Immature natural killer cell (primary cell): ENCODE measurements at regions not wholly inside any gene's neighbourhood (a gene's known extent, or its start where the extent isn't known, plus 50 kb on each side); places are given as distances from the start of the nearest gene placed in this dataset.

Experiments
- DNase-seq, 3 donors: peaks; one replicate each; pipeline ENCODE4 v3.0.0; 2022; ENCODE audit warnings: mixed read lengths in 1 of 3
- H3K27ac Mint-ChIP-seq, 6 donors: one replicate each; pipeline ENCODE4 v1.8.0; 2020; ENCODE audit warnings: mixed read lengths in 6 of 6, mild to moderate bottlenecking in 5 of 6, inconsistent platforms in 4 of 6, moderate library complexity in 3 of 6
- H3K27me3 Mint-ChIP-seq, 3 donors: one replicate each; pipeline ENCODE4 v1.8.0; 2020 to 2021; ENCODE audit warnings: low read depth in 3 of 3, mild to moderate bottlenecking in 3 of 3, mixed read lengths in 3 of 3, moderate library complexity in 3 of 3, inconsistent platforms in 1 of 3
- H3K36me3 Mint-ChIP-seq, 3 donors: one replicate each; pipeline ENCODE4 v1.8.0; 2020; ENCODE audit warnings: mixed read lengths in 3 of 3, inconsistent platforms in 2 of 3, mild to moderate bottlenecking in 2 of 3
- H3K4me1 Mint-ChIP-seq, 2 donors: one replicate each; pipeline ENCODE4 v1.8.0; 2020; ENCODE audit warnings: inconsistent platforms in 2 of 2, mild to moderate bottlenecking in 2 of 2, mixed read lengths in 2 of 2, moderate library complexity in 1 of 2
- H3K4me3 Mint-ChIP-seq, 5 donors: one replicate each; pipeline ENCODE4 v1.8.0; 2020; ENCODE audit warnings: mild to moderate bottlenecking in 5 of 5, mixed read lengths in 5 of 5, inconsistent platforms in 3 of 5, moderate library complexity in 3 of 5
- H3K9me3 Mint-ChIP-seq, 6 donors: one replicate each; pipeline ENCODE4 v1.8.0; 2020; ENCODE audit warnings: mild to moderate bottlenecking in 6 of 6, mixed read lengths in 6 of 6, inconsistent platforms in 4 of 6, moderate library complexity in 3 of 6

DNA sequence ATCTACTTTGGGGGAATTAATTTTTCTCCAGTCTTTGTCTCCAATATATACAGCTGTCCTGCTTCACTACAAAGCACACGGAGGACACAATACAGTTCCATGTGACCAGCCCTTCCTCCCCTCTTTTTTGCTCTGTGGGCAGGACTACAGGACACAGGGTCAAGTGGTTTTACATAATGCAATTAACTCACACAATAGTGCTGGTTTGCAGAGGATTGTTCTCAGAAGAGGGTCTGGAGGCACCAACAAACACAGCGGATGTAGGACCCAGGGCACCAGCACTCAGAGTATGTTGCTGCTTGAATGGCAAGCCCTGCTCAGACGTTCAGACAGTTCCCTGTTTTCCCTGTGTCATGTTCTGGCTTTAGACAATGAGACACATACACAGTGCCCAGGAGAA, 52.0 kb upstream of the NPTX2 start:
- Mint-ChIP-seq H3K27me3 (peaks cover 0 to 7% (median 2%) of the 10 kb centered on the region in 3 donors), H3K27ac (no peak overlapping the region), H3K4me1 (no peaks in the 10 kb centered on the region), H3K9me3 (peaks cover 0 to 4% (median 0%) of the 10 kb centered on the region in 6 donors), H3K36me3 (no peaks in the 10 kb centered on the region), H3K4me3 (no peak overlapping the region)
- no peak for DNase-seq

DNA sequence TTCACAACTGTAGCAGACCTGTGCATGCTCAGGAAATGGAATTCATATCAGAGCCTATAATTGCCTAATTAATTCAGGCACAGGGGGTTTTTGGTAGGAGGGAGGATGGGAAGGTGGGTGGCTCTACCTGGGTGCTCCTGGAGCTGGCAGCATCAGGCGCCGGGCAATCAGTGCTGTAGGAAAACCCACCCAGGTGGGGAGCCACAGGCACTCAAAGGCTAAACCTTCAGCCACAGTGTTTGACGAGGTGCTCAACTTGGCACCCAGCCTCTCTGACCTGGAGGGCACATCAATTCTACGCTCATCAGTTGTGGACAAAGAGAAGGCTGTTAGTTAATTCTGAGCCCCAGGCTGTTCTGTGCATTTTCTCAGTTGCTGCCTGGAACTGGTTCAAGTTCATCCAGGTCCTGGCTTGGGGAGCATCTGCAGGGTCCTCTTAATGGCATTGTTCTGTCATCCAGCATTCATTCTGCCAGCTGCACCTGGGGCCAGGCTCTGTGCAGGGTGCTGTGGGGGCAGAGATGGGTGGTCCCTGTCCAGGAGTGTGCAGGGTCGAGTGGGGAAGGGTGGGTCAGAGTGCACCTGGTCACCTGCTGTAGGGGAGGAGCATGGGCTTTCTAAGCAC, 54.1 kb upstream of the NPTX2 start:
- Mint-ChIP-seq H3K4me1 (no peaks in the 10 kb centered on the region), H3K4me3 (no peak overlapping the region), H3K27me3 (peaks cover 2 to 6% (median 4%) of the 10 kb centered on the region in 3 donors), H3K9me3 (peaks cover 0 to 4% (median 0%) of the 10 kb centered on the region in 6 donors), H3K27ac (no peak overlapping the region), H3K36me3 (no peaks in the 10 kb centered on the region)
- DNase-seq = no peak

DNA sequence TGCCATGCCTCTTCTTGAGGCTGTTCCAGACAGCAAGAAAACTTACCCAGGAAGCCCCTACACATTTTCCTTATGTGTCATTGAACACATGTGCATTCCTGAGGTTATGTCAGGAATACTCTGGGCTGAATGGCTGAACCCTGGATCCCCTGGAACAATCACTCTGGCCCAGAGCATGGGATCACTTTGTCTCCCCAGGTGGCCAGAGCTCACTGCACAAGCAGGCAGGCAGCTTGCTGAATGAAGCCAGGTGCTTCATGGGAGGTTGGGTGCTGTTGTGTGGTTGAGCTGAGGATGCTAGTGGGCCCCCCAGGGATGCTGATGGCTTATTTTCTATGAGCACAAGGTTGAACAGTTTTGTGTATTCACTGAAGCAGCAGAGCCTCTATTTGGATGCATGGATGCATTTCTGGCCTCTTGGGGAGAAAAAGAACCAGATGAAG, 54.7 kb upstream of the NPTX2 start:
- Mint-ChIP-seq H3K36me3 (no peaks in the 10 kb centered on the region), H3K27ac (no peak overlapping the region), H3K4me1 (no peaks in the 10 kb centered on the region), H3K9me3 (peaks cover 0 to 4% (median 0%) of the 10 kb centered on the region in 6 donors), H3K4me3 (no peak overlapping the region), H3K27me3 (peaks cover 2 to 6% (median 4%) of the 10 kb centered on the region in 3 donors)
- no peak for DNase-seq

DNA sequence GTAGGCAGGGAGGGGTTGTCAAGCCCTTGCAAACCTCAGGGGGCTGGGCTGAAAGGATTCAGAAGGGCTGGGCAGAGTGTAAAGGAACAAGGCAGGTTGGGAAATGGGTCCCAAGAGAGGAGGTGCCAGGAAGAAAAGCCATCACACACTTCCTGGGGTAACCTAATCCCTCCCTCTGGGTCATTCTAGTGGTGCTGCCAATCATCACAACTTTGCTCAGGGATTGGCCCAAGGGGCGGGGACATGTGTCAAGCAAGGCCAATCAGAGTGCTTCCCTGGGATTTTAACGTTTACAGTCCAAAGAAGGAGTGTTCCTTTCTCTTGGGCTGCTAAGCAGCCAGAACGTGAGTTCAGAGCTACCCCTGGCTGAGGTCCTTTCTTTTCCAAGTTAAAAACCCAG, 57.1 kb upstream of the NPTX2 start:
- H3K36me3 Mint-ChIP-seq = no peaks in the 10 kb centered on the region
- no peak for DNase-seq
- H3K9me3 Mint-ChIP-seq = peaks cover 0 to 4% (median 0%) of the 10 kb centered on the region in 6 donors
- H3K27ac Mint-ChIP-seq = no peak overlapping the region
- H3K4me3 Mint-ChIP-seq = no peak overlapping the region
- no peaks in the 10 kb centered on the region for H3K4me1 Mint-ChIP-seq
- H3K27me3 Mint-ChIP-seq = peaks cover 2 to 6% (median 4%) of the 10 kb centered on the region in 3 donors

DNA sequence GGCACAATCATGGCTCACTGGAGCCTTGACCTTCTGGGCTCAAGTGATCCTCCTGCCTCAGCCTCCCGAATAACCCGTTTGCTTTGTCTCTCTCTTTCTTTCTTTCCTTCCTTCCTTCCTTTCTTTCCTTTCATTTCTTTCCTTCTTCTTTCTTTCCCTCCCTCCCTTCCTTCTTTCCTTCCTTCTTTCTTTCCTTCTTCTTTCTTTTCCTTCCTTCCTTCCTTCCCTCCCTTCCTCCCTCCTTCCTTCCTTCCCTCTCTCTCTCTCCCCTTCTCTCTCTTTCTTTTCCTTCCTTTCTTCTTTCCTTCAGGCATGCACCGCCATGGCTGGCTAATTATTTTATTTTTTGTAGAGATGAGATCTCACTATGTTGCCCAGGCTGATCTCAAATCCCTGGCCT, 57.9 kb upstream of the NPTX2 start:
- H3K4me3 Mint-ChIP-seq = no peak overlapping the region
- no peak for DNase-seq
- no peaks in the 10 kb centered on the region for H3K36me3 Mint-ChIP-seq
- H3K27ac Mint-ChIP-seq = no peak overlapping the region
- H3K4me1 Mint-ChIP-seq = no peaks in the 10 kb centered on the region
- peaks cover 0 to 4% (median 0%) of the 10 kb centered on the region in 6 donors for H3K9me3 Mint-ChIP-seq
- H3K27me3 Mint-ChIP-seq = peaks cover 2 to 6% (median 4%) of the 10 kb centered on the region in 3 donors

DNA sequence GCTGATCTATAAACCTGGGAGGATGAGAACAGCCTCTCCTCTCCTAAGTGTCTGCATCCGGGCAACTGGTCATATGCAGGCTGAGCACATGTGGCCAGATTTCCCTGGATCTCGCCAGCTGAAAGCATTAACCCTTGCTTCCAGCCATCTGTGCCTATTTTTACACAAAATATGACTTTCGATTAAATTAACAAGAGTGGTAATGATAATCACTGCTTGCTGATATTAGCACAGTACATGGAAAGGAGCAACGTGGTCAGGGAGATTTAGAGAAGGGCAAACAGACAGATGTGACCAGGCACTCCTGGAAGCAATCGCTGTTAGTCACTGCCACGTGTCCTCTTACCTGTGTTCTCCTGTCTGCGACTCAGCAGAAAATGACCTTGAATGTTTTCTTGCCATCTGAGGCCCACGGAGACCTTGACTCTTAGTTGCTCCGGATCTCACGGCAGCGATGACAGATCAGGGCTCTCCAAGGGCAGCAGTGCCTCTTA, 59.5 kb upstream of the NPTX2 start:
- no peak overlapping the region for H3K4me3 Mint-ChIP-seq
- H3K9me3 Mint-ChIP-seq = no peaks in the 10 kb centered on the region
- no peaks in the 10 kb centered on the region for H3K36me3 Mint-ChIP-seq
- H3K4me1 Mint-ChIP-seq = no peaks in the 10 kb centered on the region
- DNase-seq = no peak
- H3K27ac Mint-ChIP-seq = no peak overlapping the region
- H3K27me3 Mint-ChIP-seq = peaks cover 1 to 5% (median 2%) of the 10 kb centered on the region in 3 donors

DNA sequence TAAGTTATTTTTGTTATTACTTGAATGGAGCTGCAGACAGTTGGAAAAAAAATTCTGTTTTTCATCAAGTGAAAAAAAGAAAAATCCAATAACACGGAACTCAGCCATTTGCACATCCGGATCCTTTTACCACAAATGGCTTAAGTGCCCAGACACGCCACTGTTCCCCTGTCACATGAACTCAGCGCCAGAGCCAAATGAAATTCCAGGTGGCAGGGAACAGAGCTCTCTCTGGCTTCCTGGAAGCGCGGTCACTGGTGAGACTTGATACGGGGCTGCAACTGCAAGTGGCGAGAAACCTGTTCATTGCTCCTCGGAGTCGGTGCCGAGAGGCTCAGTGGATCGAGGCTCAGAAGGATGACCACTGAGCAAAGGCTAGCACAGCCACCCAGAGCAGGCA, 60.8 kb upstream of the NPTX2 start:
- Mint-ChIP-seq H3K4me3 (no peak overlapping the region), H3K27ac (no peak overlapping the region), H3K36me3 (no peaks in the 10 kb centered on the region), H3K27me3 (peaks cover 1 to 5% (median 5%) of the 10 kb centered on the region in 3 donors), H3K9me3 (peaks cover 0 to 9% (median under 1%) of the 10 kb centered on the region in 6 donors), H3K4me1 (no peaks in the 10 kb centered on the region)
- DNase-seq = no peak

DNA sequence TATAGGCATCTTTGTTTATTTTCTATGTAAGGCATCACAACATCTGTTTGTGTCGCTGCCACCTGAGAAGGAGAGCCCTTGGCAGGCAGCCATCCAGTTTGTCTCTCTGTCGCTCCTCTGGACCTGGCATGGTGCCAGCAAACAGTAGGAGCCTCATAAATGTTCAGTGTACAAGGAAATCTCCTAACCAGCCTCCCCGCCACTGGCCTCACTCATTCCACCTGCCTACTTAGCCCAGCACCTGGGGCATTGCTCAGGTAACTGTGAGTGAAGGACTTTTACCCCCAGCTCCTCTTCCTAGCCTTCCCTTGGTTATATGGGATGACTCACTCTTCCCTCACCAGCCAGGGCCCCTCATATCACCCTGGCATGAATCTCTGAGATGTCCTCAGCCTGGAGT, 61.7 kb upstream of the NPTX2 start:
- H3K27me3 Mint-ChIP-seq = peaks cover 1 to 5% (median 5%) of the 10 kb centered on the region in 3 donors
- no peaks in the 10 kb centered on the region for H3K4me1 Mint-ChIP-seq
- H3K4me3 Mint-ChIP-seq = no peak overlapping the region
- H3K36me3 Mint-ChIP-seq = no peaks in the 10 kb centered on the region
- no peak overlapping the region for H3K27ac Mint-ChIP-seq
- DNase-seq = no peak
- H3K9me3 Mint-ChIP-seq = peaks cover 0 to 9% (median under 1%) of the 10 kb centered on the region in 6 donors

DNA sequence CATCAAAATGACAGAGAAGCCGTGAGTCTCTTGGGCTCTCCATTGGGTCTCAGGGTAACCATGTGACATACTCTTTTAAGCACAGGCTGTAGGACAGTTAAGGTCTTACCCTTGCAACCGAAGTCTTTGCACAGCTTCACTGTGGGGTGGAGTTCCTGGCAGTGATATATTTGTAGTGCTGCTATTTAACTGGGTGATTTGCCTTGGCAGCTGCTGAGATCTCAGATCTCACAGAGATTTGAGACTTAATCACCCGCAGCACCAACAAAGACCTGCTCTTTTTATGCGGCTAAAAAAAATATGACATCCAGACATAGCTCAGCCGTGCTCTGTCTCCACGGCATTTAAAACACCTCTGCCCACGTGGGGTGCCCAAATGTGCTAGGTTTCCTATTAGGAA, 63.4 kb upstream of the NPTX2 start:
- peaks cover 1 to 3% (median 3%) of the 10 kb centered on the region in 3 donors for H3K27me3 Mint-ChIP-seq
- no peak for DNase-seq
- H3K4me1 Mint-ChIP-seq = no peaks in the 10 kb centered on the region
- no peak overlapping the region for H3K27ac Mint-ChIP-seq
- peaks cover 0 to 9% (median 1%) of the 10 kb centered on the region in 6 donors for H3K9me3 Mint-ChIP-seq
- H3K36me3 Mint-ChIP-seq = no peaks in the 10 kb centered on the region
- H3K4me3 Mint-ChIP-seq = no peak overlapping the region

DNA sequence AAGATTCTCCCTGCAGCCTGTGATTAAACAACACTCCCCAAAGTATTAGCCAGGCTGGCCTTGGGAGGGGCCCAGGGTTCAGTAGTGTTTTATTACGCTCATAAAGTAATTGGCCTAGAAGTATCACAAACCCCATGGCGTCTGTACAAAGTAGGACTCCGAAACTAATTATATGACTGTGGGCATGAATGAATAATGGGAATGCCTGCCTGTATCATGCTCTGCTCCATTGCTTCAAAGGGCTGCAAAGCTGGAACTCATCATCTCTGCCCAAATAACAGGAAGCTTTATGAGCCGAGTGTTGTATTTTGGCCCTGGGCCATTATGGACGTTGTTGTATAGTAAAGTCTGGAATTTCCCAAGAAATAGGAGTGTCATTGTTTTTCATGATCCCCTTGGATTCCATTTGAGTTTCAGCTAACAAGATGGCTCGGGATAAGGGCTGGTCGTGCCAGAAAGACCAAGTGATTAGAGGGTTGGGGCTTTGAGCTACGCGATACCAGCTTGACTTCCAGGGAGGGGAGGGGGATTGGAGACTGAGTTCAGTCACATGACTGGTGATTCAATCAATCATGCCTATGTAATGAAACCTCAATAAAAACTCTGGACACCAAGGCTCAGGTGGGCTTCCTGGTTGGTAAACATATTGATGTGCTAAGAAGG, 65.3 kb upstream of the NPTX2 start:
- peaks cover 3 to 6% (median 3%) of the 10 kb centered on the region in 3 donors for H3K27me3 Mint-ChIP-seq
- no peaks in the 10 kb centered on the region for H3K4me1 Mint-ChIP-seq
- H3K9me3 Mint-ChIP-seq = peaks cover 0 to 9% (median 1%) of the 10 kb centered on the region in 6 donors
- no peak for DNase-seq
- no peak overlapping the region for H3K4me3 Mint-ChIP-seq
- H3K36me3 Mint-ChIP-seq = no peaks in the 10 kb centered on the region
- no peak overlapping the region for H3K27ac Mint-ChIP-seq

DNA sequence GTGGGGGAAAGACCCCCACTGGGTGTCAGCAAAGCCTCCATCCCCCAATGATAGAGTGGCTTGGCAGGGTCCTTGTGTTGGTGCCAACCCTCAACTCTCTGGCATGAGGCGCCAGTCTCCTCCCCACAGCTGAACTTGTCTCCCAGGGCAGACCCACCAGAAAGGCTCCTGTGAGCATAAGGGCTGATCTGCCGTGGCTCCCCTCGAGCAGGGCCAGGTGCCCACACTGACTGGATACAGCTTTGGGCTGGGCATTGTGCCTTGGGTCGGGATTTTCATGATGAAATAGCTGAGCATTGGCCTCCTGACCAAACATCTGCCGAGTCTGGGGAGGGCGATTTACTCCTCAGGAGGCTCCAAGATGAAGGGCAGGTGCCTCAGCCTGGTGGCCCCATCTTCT, 68.1 kb upstream of the NPTX2 start:
- H3K36me3 Mint-ChIP-seq = no peaks in the 10 kb centered on the region
- no peak overlapping the region for H3K4me3 Mint-ChIP-seq
- H3K9me3 Mint-ChIP-seq = peaks cover 0 to 9% (median 1%) of the 10 kb centered on the region in 6 donors
- no peak overlapping the region for H3K27ac Mint-ChIP-seq
- no peak for DNase-seq
- no peaks in the 10 kb centered on the region for H3K4me1 Mint-ChIP-seq
- peaks cover 3 to 6% (median 3%) of the 10 kb centered on the region in 3 donors for H3K27me3 Mint-ChIP-seq

DNA sequence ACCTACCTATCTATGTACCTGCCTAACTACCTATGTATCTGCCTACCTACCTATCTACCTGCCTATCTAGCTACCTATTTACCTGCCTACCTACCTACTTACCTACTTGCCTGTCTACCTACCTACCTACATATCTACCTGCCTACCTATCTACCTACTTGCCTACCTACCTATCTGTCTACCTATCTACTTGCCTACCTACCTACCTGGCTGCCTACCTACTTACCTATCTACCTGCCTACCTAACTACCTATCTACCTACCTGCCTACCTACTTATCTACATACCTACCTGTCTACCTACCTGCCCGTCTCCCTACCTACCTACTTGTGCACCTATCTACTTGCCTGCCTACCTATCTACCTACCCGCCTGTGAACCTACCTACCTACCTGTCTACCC, 68.7 kb upstream of the NPTX2 start:
- Mint-ChIP-seq H3K4me3 (no peak overlapping the region), H3K27ac (no peak overlapping the region), H3K9me3 (peaks cover 0 to 9% (median 1%) of the 10 kb centered on the region in 6 donors), H3K4me1 (no peaks in the 10 kb centered on the region), H3K27me3 (peaks cover 3 to 6% (median 3%) of the 10 kb centered on the region in 3 donors), H3K36me3 (no peaks in the 10 kb centered on the region)
- no peak for DNase-seq

DNA sequence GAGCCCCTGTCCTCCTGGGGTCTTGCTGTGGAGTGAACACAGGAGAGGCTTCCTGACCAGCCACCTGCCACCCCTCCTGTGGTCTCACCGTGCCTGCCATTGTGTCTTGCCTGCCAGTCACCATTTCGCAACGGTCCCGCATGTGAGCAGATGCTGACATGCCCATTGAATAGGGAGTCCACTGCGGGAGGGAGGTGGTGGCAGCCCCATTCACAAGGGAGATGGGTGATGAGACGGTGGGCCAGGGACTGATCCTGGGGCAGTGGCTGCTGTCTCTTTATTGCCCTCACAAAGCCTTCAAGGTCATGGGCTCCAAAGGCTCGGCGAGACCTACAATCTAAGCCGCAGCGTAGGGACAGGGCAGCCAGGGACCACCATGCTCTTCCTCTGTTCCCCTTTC, 76.0 kb upstream of the NPTX2 start:
- H3K36me3 Mint-ChIP-seq = no peaks in the 10 kb centered on the region
- peaks cover 0 to 4% (median 0%) of the 10 kb centered on the region in 6 donors for H3K9me3 Mint-ChIP-seq
- no peaks in the 10 kb centered on the region for H3K4me1 Mint-ChIP-seq
- H3K27me3 Mint-ChIP-seq = peaks cover 0 to 2% (median 0%) of the 10 kb centered on the region in 3 donors
- no peak overlapping the region for H3K4me3 Mint-ChIP-seq
- no peak for DNase-seq
- no peak overlapping the region for H3K27ac Mint-ChIP-seq

DNA sequence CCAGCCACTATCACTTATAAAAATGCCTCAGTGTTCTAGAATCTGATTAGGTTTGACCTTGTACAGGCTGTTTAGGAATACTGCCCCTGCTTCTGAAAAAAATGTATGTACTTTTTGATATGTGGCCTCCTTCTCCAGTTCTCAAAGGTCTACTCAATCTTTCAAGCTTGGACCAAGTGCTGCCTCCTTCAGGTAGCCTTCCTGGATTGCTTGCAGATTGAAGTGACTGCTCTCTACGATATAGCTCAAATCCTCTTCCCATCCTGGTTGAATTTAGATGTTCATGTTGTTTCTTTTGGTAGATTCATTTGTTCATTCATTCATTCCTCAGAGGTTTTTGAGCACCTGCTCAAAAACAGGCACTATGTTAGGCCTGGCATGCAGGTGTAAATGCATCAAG, 77.2 kb upstream of the NPTX2 start:
- Mint-ChIP-seq H3K4me3 (no peak overlapping the region), H3K9me3 (peaks cover 0 to 4% (median 0%) of the 10 kb centered on the region in 6 donors), H3K27ac (no peak overlapping the region), H3K27me3 (peaks cover 0 to 2% (median 0%) of the 10 kb centered on the region in 3 donors), H3K4me1 (no peaks in the 10 kb centered on the region), H3K36me3 (no peaks in the 10 kb centered on the region)
- DNase-seq = no peak
